Sigmoid colon (tissue), 6 donors: ENCODE measurements at regions not wholly inside any gene's neighbourhood (a gene's known extent, or its start where the extent isn't known, plus 50 kb on each side); places are given as distances from the start of the nearest gene placed in this dataset.

Experiments
- DNase-seq: peaks from one replicate; pipeline ENCODE4 v3.0.0-alpha.2; 2019
- H3K27ac ChIP-seq, 4 donors: fragments of 200-600 bp; sonication (generic); one replicate each; pipeline ENCODE4 v1.5.1; 2016 to 2019; ENCODE audit warnings: mild to moderate bottlenecking in 1 of 4
- H3K27me3 ChIP-seq, 3 donors: fragments of 200-600 bp; sonication (generic); one replicate each; pipeline ENCODE4 v1.5.1; 2019; ENCODE audit warnings: mild to moderate bottlenecking in 1 of 3
- H3K36me3 ChIP-seq, 4 donors: fragments of 200-600 bp; sonication (generic); one replicate each; pipeline ENCODE4 v1.5.1; 2016 to 2019
- H3K4me1 ChIP-seq, 4 donors: fragments of 200-600 bp; sonication (generic); one replicate each; pipeline ENCODE4 v1.5.1; 2017 to 2019
- H3K4me3 ChIP-seq, 4 donors: fragments of 200-600 bp; sonication (generic); one replicate each; pipeline ENCODE4 v1.5.1; 2017 to 2019; ENCODE audit warnings: mild to moderate bottlenecking in 2 of 4, moderate library complexity in 1 of 4
- H3K9me3 ChIP-seq, 4 donors: fragments of 200-600 bp in 3 of 4; sonication (generic) in 3 of 4; one replicate each; pipeline versions ENCODE4 v1.5.1 to v1.6.1; 2013 to 2019
- EP300 ChIP-seq, 4 donors: sonication (generic); formaldehyde crosslinking; IDR thresholded peaks; one replicate each; pipeline ENCODE4 v1.6.1; 2017; ENCODE audit warnings: antibody characterized with exemption in 4 of 4
- POLR2A ChIP-seq, 2 donors: fragments of 450-650 bp; IDR thresholded peaks; one replicate each; pipeline ENCODE4 v1.6.1; 2016; ENCODE audit warnings: antibody characterized with exemption in 2 of 2, mild to moderate bottlenecking in 2 of 2, moderate library complexity in 2 of 2
- POLR2AphosphoS5 ChIP-seq, 4 donors: sonication (generic); formaldehyde crosslinking; IDR thresholded peaks; one replicate each; pipeline ENCODE4 v1.6.1; 2017; ENCODE audit warnings: antibody characterized with exemption in 4 of 4
- WGBS, 2 donors: extraction: QIAGEN DNeasy Blood & Tissue Kit; methylation state at CpG; one replicate each; pipeline ENCODE4 v1.1.7; 2013; 5-methylcytosine and 5-hydroxymethylcytosine counted together
- intact Hi-C: fragments of 100-400 bp; cut with DNase I; formaldehyde crosslinking; loops from one replicate; pipeline ENCODE4 v1.15.1; 2023
- TF ChIP-seq, protein P1 (sequence below), 4 experiments: fragments of 450-650 bp in 3 of 4; fragments of 200-600 bp in 1 of 4; IDR thresholded peaks; one replicate each; pipeline ENCODE4 v1.5.1; 2016 to 2019; ENCODE audit warnings: antibody characterized with exemption in 4 of 4, mild to moderate bottlenecking in 3 of 4, moderate library complexity in 2 of 4
- donor health status: healthy with polysubstance abuse.
- donor health status: healthy.

DNA sequence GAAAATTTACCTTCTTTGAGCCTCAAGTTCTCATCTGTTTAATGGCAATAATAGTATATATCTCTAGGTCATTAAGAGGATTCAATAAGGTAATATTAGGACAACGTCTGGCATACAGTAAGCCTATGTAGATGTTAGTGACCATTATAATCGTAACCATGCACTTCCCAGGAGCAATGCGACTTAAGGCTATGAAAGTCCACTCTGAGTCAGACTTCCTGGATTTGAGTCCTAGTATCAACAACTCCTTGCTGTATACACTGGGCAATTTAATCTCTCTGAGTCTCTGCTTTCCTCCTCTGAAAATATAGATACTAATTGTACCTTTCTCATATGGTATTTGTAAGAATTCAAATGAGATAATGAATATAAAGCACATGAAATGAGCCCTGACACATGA, 168.1 kb upstream of the HDDC2 start:
- no peaks in the 10 kb centered on the region for H3K36me3 ChIP-seq
- H3K27ac ChIP-seq: no peak overlapping the region
- DNase-seq: no peak
- TF ChIP-seq, protein P1, sequence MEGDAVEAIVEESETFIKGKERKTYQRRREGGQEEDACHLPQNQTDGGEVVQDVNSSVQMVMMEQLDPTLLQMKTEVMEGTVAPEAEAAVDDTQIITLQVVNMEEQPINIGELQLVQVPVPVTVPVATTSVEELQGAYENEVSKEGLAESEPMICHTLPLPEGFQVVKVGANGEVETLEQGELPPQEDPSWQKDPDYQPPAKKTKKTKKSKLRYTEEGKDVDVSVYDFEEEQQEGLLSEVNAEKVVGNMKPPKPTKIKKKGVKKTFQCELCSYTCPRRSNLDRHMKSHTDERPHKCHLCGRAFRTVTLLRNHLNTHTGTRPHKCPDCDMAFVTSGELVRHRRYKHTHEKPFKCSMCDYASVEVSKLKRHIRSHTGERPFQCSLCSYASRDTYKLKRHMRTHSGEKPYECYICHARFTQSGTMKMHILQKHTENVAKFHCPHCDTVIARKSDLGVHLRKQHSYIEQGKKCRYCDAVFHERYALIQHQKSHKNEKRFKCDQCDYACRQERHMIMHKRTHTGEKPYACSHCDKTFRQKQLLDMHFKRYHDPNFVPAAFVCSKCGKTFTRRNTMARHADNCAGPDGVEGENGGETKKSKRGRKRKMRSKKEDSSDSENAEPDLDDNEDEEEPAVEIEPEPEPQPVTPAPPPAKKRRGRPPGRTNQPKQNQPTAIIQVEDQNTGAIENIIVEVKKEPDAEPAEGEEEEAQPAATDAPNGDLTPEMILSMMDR (IDR thresholded peaks at IDR 0.05): no peak
- TF ChIP-seq POLR2AphosphoS5 (IDR thresholded peaks at IDR 0.05): no peak
- no peak for TF ChIP-seq POLR2A (IDR thresholded peaks at IDR 0.05)
- no peak for TF ChIP-seq EP300 (IDR thresholded peaks at IDR 0.05)
- no peaks in the 10 kb centered on the region for H3K9me3 ChIP-seq
- H3K4me1 ChIP-seq: no peaks in the 10 kb centered on the region
- H3K4me3 ChIP-seq: no peak overlapping the region
- 65 to 88% methylated on average over 3 of the region's 3 CpGs for WGBS, 2 donors
- intact Hi-C loops: no loop called here
- H3K27me3 ChIP-seq: no peaks in the 10 kb centered on the region

DNA sequence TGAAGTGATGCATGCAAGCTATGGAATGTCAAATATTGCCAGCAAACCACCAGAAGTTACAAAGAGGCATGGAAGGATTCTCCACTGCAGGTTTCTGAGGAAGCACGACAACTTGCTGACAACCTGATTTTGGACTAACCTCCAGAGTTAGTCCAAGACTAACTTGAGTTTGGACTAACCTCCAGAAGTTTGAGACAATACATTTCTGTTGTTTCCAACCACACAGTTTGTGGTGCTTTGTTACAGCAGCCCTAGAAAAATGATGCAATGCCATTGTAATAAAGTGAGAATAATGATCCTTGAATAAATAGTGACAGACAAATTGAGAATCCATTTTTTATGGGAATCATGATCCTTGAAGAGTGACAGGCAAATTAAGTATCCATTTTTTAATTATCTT, 169.9 kb upstream of the HDDC2 start:
- intact Hi-C loops: no loop called here
- no peak for DNase-seq
- no peaks in the 10 kb centered on the region for H3K36me3 ChIP-seq

GRCh38 chr6:125474061-125474460, 172.3 kb upstream of the HDDC2 start:
- TF ChIP-seq, protein P1 (IDR thresholded peaks at IDR 0.05): no peak
- TF ChIP-seq EP300 (IDR thresholded peaks at IDR 0.05) (no peak), POLR2AphosphoS5 (IDR thresholded peaks at IDR 0.05) (no peak), POLR2A (IDR thresholded peaks at IDR 0.05) (no peak)
- H3K27ac ChIP-seq: no peak overlapping the region
- no peak overlapping the region for H3K4me3 ChIP-seq
- no peaks in the 10 kb centered on the region for H3K36me3 ChIP-seq
- intact Hi-C loops: no loop called here
- no peaks in the 10 kb centered on the region for H3K27me3 ChIP-seq
- 52 to 72% methylated on average over 1 of the region's 1 CpG for WGBS, 2 donors
- H3K4me1 ChIP-seq: no peaks in the 10 kb centered on the region
- DNase-seq: no peak
- no peaks in the 10 kb centered on the region for H3K9me3 ChIP-seq

More for the DNA sequence above, 169.9 kb upstream of the HDDC2 start:
- Histone ChIP-seq H3K27ac (no peak overlapping the region), H3K9me3 (no peaks in the 10 kb centered on the region), H3K4me3 (no peak overlapping the region), H3K4me1 (no peaks in the 10 kb centered on the region), H3K27me3 (no peaks in the 10 kb centered on the region)
- no peak for TF ChIP-seq POLR2AphosphoS5 (IDR thresholded peaks at IDR 0.05)
- TF ChIP-seq, protein P1 (IDR thresholded peaks at IDR 0.05): no peak
- 84 to 89% methylated on average over 1 of the region's 1 CpG for WGBS, 2 donors

- H3K36me3 ChIP-seq: no peaks in the 10 kb centered on the region
- no peak overlapping the region for H3K27ac ChIP-seq
- H3K4me1 ChIP-seq: no peaks in the 10 kb centered on the region
- no peak for DNase-seq
- intact Hi-C loops: no loop called here
- no peak for TF ChIP-seq EP300 (IDR thresholded peaks at IDR 0.05)
- no peak for TF ChIP-seq POLR2A (IDR thresholded peaks at IDR 0.05)
- no peak for TF ChIP-seq POLR2AphosphoS5 (IDR thresholded peaks at IDR 0.05)
- TF ChIP-seq, protein P1 (IDR thresholded peaks at IDR 0.05): no peak
- H3K27me3 ChIP-seq: no peaks in the 10 kb centered on the region
- H3K9me3 ChIP-seq: no peaks in the 10 kb centered on the region
- 67 to 75% methylated on average over 4 of the region's 4 CpGs for WGBS, 2 donors
- H3K4me3 ChIP-seq: no peak overlapping the region
Observed at GRCh38 chr6:125477156-125477555, 175.4 kb upstream of the HDDC2 start.

- TF ChIP-seq, protein P1 (IDR thresholded peaks at IDR 0.05): no peak
- no peak for TF ChIP-seq EP300 (IDR thresholded peaks at IDR 0.05)
- TF ChIP-seq POLR2A (IDR thresholded peaks at IDR 0.05): no peak
- TF ChIP-seq POLR2AphosphoS5 (IDR thresholded peaks at IDR 0.05): no peak
- 54 to 80% methylated on average over 3 of the region's 3 CpGs for WGBS, 2 donors
- H3K27ac ChIP-seq: no peak overlapping the region
- H3K27me3 ChIP-seq: no peaks in the 10 kb centered on the region
- intact Hi-C loops: no loop called here
- no peaks in the 10 kb centered on the region for H3K4me1 ChIP-seq
- no peaks in the 10 kb centered on the region for H3K36me3 ChIP-seq
- no peak for DNase-seq
- H3K9me3 ChIP-seq: no peaks in the 10 kb centered on the region
- H3K4me3 ChIP-seq: no peak overlapping the region
Observed at GRCh38 chr6:125477844-125478243, 176.1 kb upstream of the HDDC2 start.
